BE2C (cell line): ENCODE measurements at regions not wholly inside any gene's neighbourhood (a gene's known extent, or its start where the extent isn't known, plus 50 kb on each side); places are given as distances from the start of the nearest gene placed in this dataset.

Experiments
- DNase-seq: peaks from one replicate; pipeline ENCODE4 v3.0.0-alpha.2; 2020
- H3K27me3 ChIP-seq: fragments of 250-450 bp; sonication (Bioruptor Pico); 2 replicates; pipeline ENCODE4 v1.5.1; 2020; ENCODE audit warnings: mild to moderate bottlenecking
- H3K36me3 ChIP-seq: fragments of 250-450 bp; sonication (Bioruptor Pico); 2 replicates; pipeline ENCODE4 v1.5.1; 2020; ENCODE audit warnings: mild to moderate bottlenecking
- H3K4me1 ChIP-seq: fragments of 250-450 bp; sonication (Bioruptor Pico); 2 replicates; pipeline ENCODE4 v1.5.1; 2020
- H3K4me3 ChIP-seq: 2 replicates; pipeline ENCODE4 v1.5.1; 2011; ENCODE audit warnings: low read depth, low read length
- H3K9me3 ChIP-seq: fragments of 250-450 bp; sonication (Bioruptor Pico); 2 replicates; pipeline ENCODE4 v1.5.1; 2020
- TF ChIP-seq, protein P1 (sequence below): IDR thresholded peaks from 2 replicates; pipeline ENCODE4 v1.5.1; 2012; ENCODE audit warnings: mild to moderate bottlenecking, low read depth, low read length

- TF ChIP-seq, protein P1, sequence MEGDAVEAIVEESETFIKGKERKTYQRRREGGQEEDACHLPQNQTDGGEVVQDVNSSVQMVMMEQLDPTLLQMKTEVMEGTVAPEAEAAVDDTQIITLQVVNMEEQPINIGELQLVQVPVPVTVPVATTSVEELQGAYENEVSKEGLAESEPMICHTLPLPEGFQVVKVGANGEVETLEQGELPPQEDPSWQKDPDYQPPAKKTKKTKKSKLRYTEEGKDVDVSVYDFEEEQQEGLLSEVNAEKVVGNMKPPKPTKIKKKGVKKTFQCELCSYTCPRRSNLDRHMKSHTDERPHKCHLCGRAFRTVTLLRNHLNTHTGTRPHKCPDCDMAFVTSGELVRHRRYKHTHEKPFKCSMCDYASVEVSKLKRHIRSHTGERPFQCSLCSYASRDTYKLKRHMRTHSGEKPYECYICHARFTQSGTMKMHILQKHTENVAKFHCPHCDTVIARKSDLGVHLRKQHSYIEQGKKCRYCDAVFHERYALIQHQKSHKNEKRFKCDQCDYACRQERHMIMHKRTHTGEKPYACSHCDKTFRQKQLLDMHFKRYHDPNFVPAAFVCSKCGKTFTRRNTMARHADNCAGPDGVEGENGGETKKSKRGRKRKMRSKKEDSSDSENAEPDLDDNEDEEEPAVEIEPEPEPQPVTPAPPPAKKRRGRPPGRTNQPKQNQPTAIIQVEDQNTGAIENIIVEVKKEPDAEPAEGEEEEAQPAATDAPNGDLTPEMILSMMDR: no peak
- Histone ChIP-seq H3K4me1 (no peaks in the 10 kb centered on the region), H3K9me3 (no peaks in the 10 kb centered on the region), H3K36me3 (no peaks in the 10 kb centered on the region), H3K4me3 (no peak overlapping the region), H3K27me3 (no peaks in the 10 kb centered on the region)
- DNase-seq: no peak
These were observed 58.7 kb downstream of the OTOL1 start for GRCh38 chr3:161555320-161555719.

DNA sequence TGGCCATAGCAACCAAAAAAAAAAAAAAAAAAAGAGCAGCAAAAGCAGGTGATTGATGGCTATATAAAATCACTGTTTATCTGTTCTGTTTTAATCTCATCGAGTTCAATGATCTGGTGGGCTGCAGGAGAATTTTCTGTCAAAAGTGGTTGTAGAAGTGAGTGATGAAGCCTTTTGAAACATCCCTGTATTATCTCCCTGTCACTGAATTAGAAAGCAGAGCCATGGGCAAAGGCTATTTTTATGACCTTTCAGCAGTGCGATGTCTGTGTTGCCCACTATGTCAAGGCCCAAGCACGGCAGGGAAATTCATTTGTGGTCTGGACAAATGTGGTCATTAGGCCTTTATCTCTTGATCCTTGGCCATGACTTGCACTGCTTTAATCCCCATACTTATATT is 59.9 kb downstream of the OTOL1 start:
- Histone ChIP-seq H3K36me3 (no peaks in the 10 kb centered on the region), H3K27me3 (no peaks in the 10 kb centered on the region), H3K9me3 (no peaks in the 10 kb centered on the region), H3K4me1 (no peaks in the 10 kb centered on the region), H3K4me3 (no peak overlapping the region)
- DNase-seq: no peak
- TF ChIP-seq, protein P1: no peak

DNA sequence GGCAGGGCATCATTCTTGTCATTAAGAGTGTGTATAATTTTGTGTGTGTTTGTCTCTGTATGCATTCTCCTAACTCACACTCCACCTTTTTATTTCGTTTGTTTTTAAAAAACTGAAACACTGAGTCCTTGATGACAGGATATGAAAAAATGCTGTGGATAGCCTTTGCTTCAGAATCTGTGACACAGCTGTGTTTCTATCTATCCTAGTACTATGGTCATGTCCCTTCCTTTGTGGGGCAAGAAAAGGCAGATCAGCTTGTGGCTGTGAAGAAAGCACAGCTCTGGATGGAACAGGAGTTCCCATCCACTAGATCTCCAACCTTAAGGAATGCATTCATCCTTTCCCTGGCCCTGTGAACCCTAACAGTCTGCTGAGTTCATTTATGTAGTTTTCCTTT is 60.3 kb downstream of the OTOL1 start:
- H3K36me3 ChIP-seq: no peaks in the 10 kb centered on the region
- no peaks in the 10 kb centered on the region for H3K9me3 ChIP-seq
- TF ChIP-seq, protein P1: no peak
- no peaks in the 10 kb centered on the region for H3K4me1 ChIP-seq
- no peaks in the 10 kb centered on the region for H3K27me3 ChIP-seq
- DNase-seq: no peak
- no peak overlapping the region for H3K4me3 ChIP-seq

- DNase-seq: no peak
These were observed 61.0 kb downstream of the OTOL1 start for GRCh38 chr3:161557445-161558150.

GRCh38 chr3:161558236-161558635 is 61.6 kb downstream of the OTOL1 start:
- H3K36me3 ChIP-seq: no peaks in the 10 kb centered on the region
- H3K27me3 ChIP-seq: no peaks in the 10 kb centered on the region
- no peaks in the 10 kb centered on the region for H3K9me3 ChIP-seq
- no peak for DNase-seq
- no peak overlapping the region for H3K4me3 ChIP-seq
- no peaks in the 10 kb centered on the region for H3K4me1 ChIP-seq
- TF ChIP-seq, protein P1: no peak

More at GRCh38 chr3:161557445-161558150, 61.0 kb downstream of the OTOL1 start:
- Histone ChIP-seq H3K36me3 (no peaks in the 10 kb centered on the region), H3K4me3 (no peak overlapping the region), H3K9me3 (no peaks in the 10 kb centered on the region), H3K4me1 (no peaks in the 10 kb centered on the region), H3K27me3 (no peaks in the 10 kb centered on the region)
- TF ChIP-seq, protein P1: no peak

- H3K27me3 ChIP-seq: no peaks in the 10 kb centered on the region
- H3K9me3 ChIP-seq: no peaks in the 10 kb centered on the region
- no peaks in the 10 kb centered on the region for H3K4me1 ChIP-seq
- no peak for DNase-seq
- TF ChIP-seq, protein P1: peak; percentile 96
- H3K36me3 ChIP-seq: no peaks in the 10 kb centered on the region
- no peak overlapping the region for H3K4me3 ChIP-seq
These were observed 62.8 kb downstream of the OTOL1 start for GRCh38 chr3:161559177-161559998.
